Superior temporal gyrus (tissue), 1 donor: ENCODE measurements at regions not wholly inside any gene's neighbourhood (a gene's known extent, or its start where the extent isn't known, plus 50 kb on each side); places are given as distances from the start of the nearest gene placed in this dataset.
A peak's percentile ranks its signal among the peaks of the same experiment; 100 is the strongest.

Experiments used
- DNase-seq: peaks from one replicate; pipeline ENCODE4 v3.0.0-alpha.2; 2016; ENCODE audit errors: extremely low spot score

DNA sequence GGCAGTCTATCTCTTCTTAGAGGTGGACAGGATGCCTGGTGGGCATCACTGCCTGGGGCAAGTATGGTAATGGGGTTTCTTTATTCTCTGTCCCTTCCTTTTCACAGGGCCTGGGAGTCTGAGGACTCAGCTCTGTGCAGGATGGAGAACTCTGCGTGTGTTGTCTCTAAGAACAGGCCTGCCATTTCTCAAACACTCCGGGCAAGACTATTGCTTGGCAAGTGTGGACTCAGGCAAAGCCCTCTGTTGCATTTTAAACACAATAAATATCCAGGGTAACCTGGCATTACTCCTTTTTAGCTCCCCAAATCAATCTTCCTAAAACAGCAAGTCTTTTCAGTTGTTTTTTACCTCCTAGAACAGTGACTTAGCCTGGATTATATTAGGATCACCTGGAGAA lies 185.1 kb upstream of the ROPN1 start:
- DNase-seq = no peak

DNA sequence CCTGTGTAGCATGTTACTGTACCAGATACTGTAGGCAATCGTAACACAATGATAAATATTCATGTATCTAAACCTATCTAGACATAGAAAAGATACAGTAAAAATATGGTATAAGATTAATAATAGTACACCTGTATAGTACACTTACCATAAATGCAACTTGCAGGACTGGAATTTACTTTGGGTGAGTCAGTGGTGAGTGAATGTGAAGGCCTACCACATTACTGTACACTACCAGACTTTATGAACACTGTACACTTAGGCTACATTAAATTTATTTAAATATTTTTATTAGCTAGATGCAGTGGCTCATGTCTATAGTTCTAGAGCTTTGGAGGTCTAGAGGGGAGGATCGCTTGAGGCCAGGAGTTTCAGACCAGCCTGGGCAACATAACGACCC lies 186.6 kb upstream of the ROPN1 start:
- DNase-seq = no peak

DNA sequence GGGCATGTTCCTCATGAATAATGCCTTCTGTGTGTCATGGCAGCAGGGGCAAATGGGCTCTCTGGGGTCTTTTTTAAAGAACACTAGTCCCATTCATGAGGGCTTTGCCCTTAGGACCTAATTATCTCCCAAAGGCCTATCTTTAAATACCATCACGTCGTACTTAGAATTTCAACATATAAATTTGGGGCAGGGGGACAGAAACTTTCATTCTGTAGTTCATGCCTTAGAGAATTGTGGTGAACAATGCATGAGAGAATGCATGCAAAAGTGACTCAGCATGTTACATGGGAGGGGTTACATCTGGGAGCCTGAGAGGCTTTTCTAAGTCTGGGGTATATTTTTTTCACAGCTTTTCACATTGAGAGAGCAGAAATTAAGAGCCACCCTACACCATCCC lies 208.5 kb upstream of the ROPN1 start:
- DNase-seq = no peak

DNA sequence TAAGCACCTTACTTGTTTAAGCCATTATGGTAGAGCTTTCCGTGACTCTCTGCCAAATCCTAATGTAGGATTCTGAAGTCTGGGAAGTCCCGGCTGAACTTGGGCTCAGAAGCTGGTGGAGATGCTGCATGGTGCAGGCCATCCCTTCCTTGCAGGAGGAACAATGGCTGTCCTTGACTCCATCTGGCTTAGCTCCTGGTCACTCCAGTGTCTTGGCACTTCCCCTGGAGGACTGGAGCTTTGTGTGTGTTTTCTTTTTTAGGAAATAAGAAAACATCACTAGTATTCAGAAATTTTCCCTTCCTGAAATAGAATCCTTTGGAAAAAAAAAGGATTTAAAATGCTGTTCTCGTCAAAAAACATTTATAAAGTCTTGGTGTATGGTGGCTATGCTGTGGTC lies 209.3 kb upstream of the ROPN1 start:
- DNase-seq = no peak

DNA sequence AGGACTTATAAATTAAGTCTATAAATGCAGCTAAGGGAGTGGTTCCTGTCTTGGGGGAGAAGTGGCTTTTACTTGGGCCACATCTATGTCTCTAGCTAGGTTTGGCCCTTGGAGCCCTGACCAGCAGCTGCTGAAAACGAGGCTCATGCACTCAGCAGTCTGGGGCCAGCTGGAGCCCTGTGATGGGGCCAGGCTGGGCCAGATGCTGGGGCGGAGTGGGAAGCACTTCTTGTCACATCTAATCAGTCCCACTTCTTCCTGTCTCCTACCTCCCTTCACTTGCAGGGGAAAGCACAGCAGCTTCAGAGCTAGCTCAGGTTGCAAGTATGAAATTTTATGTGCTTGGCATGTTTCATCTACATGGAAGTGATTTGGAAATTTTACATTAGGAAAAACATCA lies 209.9 kb upstream of the ROPN1 start:
- DNase-seq = no peak

DNA sequence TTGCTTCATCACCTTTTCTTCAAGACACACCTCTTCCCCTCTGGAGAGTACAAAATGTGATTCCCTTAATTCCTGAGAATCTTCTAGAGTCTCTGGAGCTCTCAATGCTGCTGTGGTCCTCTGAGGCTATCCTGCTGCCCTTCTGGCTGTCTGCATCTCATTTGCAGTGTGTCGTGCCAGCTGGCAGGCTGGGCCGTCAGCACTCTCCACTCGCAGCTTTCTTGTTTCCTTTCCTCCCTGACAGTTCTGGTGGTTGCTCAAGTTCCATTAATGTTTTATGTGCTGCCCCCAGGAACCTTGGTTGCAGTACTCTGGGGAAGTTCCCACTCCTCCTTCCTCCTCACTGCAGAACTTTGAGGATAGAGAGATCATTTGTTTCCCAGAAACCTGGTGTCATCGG lies 210.8 kb upstream of the ROPN1 start:
- peak; percentile 52 for DNase-seq

DNA sequence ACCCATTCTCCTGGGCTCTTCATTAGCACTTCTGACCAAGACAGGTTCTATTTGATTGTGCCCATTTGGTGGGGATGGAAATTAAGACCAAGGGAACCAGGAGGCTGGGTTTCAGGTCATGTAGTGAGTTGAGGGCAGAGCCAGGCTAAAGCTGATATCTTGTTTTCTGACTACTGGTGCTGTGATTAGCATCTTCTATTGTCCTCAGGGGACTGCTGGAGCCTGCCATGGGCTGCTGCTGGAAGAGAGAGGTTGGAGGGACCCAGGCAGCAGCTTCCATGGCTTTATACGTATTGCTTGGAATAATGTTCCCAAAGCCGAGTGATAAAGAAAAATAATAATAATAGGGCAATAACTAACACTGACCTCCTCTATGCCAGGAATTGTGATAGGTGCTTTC lies 211.4 kb upstream of the ROPN1 start:
- DNase-seq = no peak

DNA sequence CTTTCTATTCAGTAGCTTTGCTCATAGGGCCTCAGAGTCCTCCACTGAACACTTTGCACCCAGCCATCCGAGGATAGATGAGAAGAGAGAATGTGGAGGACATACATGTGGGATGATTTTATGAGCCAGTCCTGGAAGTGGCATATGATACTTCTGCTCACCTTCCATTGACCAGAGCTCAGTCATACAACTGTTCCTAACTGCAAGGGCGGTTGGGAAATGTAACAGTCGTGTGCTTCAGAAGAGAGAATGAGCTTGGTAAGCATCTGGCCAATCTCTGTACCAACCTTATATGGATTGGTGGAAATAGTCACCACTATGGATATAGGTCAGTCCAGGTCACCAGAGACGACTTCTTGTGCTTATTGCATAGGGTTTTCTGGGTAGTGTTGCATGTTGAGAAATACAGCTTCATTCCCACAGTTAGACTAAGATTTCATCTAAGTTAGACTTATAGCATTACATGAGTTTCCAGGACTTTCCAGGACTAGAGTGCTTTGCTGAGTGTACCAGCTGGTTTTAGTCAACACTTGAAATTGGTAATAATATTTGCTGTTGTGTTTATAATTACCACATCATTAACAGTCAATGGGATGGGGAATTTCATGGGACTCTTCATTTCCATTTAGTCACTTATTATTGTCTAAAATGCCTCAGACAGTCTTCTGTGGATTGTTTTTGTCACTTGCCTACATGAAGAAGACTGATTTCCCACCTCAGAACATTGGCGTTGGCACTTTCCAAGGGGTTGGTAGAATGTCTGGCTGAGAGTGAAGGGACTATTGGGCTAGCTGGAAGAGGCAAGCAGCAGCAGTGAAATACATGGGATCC lies 214.5 kb upstream of the ROPN1 start:
- DNase-seq = no peak

DNA sequence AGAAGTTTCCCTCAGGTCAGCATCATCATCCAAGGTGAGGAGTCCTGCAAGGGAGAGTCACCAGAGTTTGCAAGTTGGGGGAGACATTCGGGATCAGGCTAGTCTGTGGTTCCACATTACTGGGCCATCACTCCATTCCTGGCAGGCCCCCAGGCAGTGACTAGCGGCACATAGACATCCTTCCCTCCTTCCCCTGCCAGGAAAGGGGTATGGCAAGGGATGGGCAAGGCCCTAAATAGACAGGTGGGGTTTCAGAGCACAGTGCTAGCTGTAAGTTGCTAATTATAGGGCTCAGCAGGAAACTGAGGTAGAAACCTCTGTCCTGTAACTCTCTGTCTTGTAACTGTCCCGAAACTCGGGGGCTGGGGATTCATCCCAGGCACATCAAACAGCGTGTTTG lies 215.2 kb upstream of the ROPN1 start:
- DNase-seq = no peak

DNA sequence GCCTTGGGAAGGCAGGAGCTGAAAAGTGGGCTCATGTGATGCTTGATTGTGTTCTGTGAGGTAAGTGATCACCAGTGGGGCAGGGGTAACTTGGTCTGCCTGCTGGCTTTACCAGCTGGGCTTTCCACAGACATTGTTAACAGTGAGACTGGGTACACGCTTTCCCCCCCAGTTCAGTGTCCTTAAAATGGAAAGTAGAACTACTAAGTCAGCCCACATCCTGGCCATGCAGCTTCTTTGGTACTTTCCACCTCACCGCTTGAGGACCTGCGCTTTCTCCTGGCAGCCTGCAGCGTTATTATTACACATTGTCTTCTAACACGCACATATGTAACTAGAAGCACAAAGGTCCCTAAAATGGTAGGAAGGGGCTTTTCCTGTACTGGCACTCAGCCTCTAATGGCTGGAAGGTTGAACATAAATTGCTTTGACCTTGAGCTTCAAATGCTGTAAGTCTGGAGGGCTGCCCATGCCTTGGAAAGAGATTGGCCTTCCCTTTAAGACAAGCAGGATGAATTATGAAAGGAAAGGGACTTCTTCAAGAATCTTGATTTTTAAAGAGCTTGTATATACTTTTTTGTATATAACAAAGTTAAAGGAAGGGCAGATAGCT lies 216.1 kb upstream of the ROPN1 start:
- no peak for DNase-seq

DNA sequence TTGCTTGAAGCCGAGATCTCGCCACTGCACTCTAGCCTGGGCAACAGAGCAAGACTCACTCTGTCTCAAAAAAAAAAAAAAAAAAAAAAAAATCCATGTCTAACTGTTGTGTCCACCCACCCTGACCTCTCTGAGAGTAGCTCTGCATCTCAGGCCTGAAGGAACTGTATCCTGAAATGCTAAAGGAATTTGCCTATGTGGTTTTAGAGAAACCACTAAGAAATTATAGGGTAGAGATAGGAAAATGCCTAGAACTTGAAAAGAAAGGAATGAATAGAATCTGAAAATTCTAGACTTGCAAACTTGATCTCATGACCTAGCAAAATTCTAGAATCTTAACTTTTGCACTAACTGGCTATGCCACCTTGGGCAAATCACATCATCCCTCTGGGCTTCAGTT lies 217.5 kb upstream of the ROPN1 start:
- DNase-seq = no peak

DNA sequence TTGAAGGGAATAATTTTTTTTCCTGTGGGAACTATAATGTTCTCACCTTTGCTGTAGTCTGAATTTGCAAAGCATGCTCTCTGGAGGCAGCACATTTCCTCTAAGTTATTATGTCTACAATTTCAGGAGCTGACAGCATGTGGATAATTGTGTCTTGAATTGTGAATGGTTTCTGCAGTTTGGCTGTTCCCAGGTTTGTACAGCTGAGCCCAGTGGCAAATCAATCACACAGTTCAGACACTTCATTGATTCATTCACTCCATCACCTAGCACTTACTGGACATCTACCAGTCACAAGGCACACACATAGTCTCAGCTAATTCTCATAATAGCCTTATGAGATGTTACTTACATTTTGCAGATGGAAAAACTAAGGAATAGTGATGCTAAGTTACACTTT lies 219.0 kb upstream of the ROPN1 start:
- DNase-seq = no peak

DNA sequence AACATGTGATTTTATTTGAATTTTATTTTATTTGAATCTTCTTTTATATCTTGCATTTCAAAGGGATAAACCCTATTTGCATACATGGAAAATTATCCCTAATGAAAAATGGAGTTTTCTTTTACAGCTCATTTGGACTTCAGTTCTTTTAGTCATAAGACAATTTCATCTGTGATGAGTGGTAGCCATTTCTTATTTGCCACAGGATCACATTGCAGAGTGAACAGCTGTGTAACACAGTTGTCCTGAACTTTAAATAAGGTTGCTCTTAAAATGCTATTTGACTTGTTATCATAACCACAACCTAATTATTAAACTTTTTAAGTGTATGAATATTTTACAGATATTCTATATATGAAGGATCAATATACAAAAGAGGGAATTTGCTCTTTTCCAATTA lies 221.7 kb upstream of the ROPN1 start:
- DNase-seq = no peak

DNA sequence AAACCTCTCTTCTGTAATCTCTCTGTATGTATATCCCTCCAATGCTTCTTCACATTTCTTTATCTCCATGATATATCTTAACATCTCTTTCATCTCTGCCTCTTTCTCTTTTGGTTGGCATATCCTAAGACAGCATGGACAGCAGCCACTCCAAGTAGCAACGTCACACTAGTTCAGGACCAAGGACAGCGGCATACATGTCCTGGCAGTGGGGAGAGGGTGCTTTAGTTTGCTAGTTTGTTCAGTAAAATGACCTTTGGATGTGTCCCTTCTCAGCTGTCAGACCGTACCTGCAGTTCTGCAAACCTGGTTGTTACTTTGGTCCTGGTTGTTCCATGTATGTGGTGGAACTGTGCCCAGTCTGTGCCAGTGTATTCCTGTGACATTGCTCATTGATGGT lies 225.6 kb upstream of the ROPN1 start:
- DNase-seq = no peak

DNA sequence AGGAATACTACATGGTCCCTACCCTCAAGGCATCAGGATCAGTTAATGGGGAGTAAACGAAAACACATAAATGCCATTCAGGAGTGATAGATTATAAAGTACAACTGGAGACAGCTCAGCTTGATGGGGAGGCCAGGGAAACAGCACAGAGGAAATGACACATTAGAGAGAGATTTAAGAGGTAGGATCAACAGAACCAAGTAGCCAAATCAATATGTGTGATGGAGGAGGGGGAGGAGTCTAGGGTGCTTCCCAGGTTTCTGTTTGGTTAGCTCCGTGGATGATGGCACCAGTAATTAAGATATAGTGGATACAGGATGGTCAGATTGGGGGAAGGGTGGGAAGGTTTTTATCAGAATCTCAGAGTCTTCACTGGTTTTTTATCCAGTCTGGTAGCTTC lies 229.5 kb upstream of the ROPN1 start:
- no peak for DNase-seq

DNA sequence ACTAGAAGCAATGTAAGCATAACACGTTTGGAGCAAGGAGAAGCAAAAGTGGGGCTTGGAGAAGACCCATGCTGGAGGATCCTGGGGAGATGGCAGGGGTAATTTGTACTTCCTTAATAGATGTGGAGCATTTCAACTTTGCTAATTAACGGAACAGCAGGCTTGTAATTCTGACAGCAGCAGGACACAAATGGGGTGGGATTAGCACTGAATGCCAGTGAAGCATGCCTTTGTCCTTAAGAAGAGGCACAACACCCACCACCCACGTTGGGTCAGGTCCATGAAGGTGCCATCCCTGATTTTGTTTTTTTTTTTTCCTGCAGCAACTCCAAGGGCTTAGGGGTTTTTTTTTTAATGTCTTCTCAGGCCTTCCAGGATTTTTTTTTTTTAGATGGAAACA lies 231.9 kb upstream of the ROPN1 start:
- DNase-seq = no peak

DNA sequence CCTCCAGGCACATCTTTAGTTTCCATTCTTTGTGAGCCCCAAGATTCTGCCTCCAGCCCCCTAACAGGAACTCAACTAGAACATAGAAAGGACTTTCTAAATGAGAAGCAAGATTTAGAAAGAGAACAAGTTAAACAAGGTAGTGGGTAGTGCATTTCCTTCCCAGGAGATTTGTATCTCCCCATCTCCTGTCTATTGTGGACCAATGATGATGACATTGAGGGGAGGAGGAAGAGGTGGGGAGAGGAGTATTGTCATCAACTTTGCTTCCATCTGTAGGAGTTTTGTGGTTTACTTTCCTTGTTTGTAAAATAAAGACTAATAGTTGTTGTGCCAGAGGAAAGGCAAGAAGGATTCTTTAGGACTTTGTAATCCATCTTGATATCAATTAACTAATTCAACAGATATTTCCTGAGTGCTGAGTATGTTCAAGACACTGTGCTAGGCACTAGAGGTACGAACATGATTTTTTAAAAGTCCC lies 235.3 kb upstream of the ROPN1 start:
- DNase-seq = no peak

DNA sequence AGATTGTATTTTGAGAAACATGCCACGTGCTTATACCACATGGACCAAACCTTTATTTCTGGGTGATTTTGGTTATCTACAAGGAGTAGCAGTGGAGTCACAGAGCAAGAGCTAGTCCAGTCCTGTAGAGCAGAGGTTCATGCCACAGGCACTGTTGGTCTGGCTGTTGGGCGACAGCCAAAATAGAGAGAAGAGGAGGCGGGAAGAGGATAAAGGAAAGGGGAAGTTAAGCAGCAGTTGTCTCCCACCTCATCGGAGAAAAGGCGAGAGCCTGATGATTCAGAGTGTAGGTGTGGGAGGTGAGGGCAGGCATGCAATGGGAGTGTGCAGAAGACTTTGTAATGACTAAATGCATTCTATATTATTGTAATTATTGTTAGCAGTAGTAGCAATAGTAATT lies 237.5 kb upstream of the ROPN1 start:
- no peak for DNase-seq

DNA sequence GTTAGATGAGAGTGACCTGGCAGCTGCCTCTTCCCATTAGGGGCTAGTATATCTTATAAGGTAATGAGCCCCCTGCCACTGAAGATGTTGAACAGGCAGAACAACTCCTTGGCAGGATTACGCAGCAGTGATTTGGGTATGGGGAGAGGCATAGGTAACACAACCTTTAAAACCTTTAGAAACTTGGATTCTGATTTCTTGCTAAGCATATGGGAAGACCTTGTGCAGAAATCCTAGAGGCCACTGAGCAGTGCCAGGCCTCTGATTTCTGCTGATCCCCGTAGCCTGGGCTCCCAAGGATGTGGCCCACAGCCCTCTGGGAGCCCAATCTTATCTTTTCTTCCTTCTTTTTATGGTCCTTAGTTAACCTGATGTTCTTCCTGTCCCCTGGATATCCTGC lies 237.9 kb upstream of the ROPN1 start:
- no peak for DNase-seq

DNA sequence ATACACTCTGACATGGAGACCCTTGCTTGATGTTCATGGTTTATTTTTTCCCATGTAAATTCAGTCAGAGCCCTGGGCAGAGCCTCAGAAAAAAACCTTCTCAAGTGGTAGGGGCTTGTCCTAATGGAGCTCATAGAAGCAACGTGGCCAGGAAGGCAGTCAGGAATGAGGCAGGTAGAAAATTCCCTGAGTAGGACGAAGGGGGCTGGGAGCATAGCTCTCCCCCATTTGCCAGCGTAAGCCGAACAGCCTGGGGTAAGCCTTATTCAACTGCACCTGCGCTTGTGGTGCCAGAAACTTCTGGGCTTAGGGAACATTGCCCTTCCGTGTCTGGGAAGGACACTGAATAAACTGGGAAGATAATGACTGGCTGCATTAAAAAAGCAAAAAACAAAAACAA lies 238.5 kb upstream of the ROPN1 start:
- DNase-seq = no peak

DNA sequence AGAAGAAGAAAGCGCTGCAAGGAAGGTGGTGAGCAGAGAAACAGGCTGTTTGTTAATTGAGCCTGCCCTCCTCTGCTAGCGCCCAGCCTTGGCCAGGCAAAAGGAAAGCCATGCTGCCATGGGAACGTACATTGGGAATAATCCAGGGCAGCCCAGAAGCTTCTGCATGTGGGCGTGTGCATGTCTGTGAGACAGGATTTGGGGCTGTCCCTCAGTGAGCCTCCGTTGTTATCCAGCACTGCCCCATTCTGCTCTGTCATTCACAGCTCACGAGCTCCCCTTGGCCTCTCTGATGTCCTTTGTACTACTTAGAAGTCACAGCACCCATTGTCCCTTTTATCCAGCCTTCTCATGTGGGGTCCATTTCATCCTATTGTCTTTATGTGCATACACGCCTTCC lies 239.1 kb upstream of the ROPN1 start:
- DNase-seq = peak; percentile 30

DNA sequence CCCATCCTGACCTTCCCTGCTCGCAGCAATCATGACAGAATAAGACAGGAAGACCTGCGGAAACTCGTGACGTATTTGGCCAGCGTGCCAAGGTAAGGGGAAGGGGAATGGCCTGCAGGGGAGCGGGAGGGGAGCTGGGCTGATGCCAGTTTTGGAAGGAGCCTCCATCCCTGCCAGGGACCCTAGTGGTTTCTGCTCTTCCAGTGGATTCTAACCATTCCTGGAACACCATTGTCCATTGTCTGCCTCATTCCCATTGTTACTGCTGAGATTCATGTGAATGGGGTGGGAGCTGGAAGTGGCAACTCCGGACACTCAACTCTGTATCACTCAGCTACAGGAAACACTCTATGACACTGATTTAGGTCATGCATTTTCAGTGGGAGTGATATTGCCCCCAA lies 242.9 kb upstream of the ROPN1 start:
- DNase-seq = no peak

DNA sequence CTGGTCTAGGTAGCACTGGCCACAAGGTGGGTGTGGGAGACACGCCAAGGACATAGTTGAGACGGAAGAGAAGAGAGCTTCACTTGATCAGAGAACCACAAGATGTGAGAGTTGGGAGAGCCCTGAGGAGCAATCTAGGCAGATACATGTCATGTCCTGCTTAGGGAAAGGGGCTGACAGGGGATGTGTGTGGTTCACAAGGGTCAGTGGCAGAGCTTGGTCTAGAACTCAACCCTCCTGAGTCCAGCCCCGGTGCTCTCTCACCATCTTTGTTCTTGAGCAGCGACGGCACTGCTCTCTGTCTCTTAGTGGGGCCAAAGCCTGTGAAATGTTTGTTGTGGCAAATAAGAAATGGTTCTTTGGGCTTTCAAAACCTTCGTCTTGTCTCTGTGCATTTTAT lies 243.5 kb upstream of the ROPN1 start:
- no peak for DNase-seq
